DND-41 (cell line): ENCODE measurements at regions not wholly inside any gene's neighbourhood (a gene's known extent, or its start where the extent isn't known, plus 50 kb on each side); places are given as distances from the start of the nearest gene placed in this dataset.

ENCODE experiments used
- CTCF ChIP-seq: IDR thresholded peaks from 2 replicates; pipeline ENCODE4 v1.5.1; 2012; ENCODE audit warnings: borderline replicate concordance, low read length, moderate library complexity, mild to moderate bottlenecking; ENCODE audit not compliant: poor library complexity, severe bottlenecking; ENCODE audit errors: extremely low read depth
- EZH2 ChIP-seq: IDR thresholded peaks from 3 replicates; pipeline ENCODE4 v1.6.1; 2012; ENCODE audit warnings: borderline replicate concordance, low read depth, mild to moderate bottlenecking, moderate library complexity, low read length, inconsistent platforms; ENCODE audit not compliant: severe bottlenecking

- TF ChIP-seq CTCF (no peak), EZH2 (no peak)
Measured at GRCh38 chr6:144415835-144416237, 130.7 kb downstream of the UTRN start.
